ENCODE measurements at regions not wholly inside any gene's neighbourhood (a gene's known extent, or its start where the extent isn't known, plus 50 kb on each side); places are given as distances from the start of the nearest gene placed in this dataset.

GRCh38 chr2:51165534-51166260 lies 133.8 kb upstream of the NRXN1 start:
- no peak for TF ChIP-seq CTCF (IDR thresholded peaks at IDR 0.05; ENCODE audit: insufficient read depth, low read length, poor library complexity, severe bottlenecking)
- no peak for TF ChIP-seq EZH2phosphoT487 (conservative IDR thresholded peaks at IDR 0.05; ENCODE audit: low read length)

All from SU-DHL-6 (cell line).